ENCODE measurements at regions not wholly inside any gene's neighbourhood (a gene's known extent, or its start where the extent isn't known, plus 50 kb on each side); places are given as distances from the start of the nearest gene placed in this dataset.

- no peak overlapping the region for H3K4me3 ChIP-seq (replicated peaks; ENCODE audit: low read depth, low read length)
- no peak for TF ChIP-seq CTCF (IDR thresholded peaks at IDR 0.05; ENCODE audit: low read depth, low read length, missing control alignments)
- no peak for DNase-seq (ENCODE audit: extremely low read depth, low read depth)
These were observed 1022.1 kb downstream of the CDH18 start for GRCh38 chr5:18965893-18966292.

- no peak for TF ChIP-seq CTCF (IDR thresholded peaks at IDR 0.05; ENCODE audit: low read depth, low read length, missing control alignments)
- DNase-seq (ENCODE audit: extremely low read depth, low read depth), result no peak
- no peak overlapping the region for H3K4me3 ChIP-seq (replicated peaks; ENCODE audit: low read depth, low read length)
These were observed 1020.4 kb downstream of the CDH18 start for GRCh38 chr5:18967637-18968036.

GRCh38 chr5:18968966-18969365, 1019.0 kb downstream of the CDH18 start:
- no peak for TF ChIP-seq CTCF (IDR thresholded peaks at IDR 0.05; ENCODE audit: low read depth, low read length, missing control alignments)
- DNase-seq (ENCODE audit: extremely low read depth, low read depth), result no peak

GRCh38 chr5:18970000-18970399, 1018.0 kb downstream of the CDH18 start:
- no peak for TF ChIP-seq CTCF (IDR thresholded peaks at IDR 0.05; ENCODE audit: low read depth, low read length, missing control alignments)
- no peak overlapping the region for H3K4me3 ChIP-seq (replicated peaks; ENCODE audit: low read depth, low read length)
- no peak for DNase-seq (ENCODE audit: extremely low read depth, low read depth)

More at GRCh38 chr5:18968966-18969365, 1019.0 kb downstream of the CDH18 start:
- H3K4me3 ChIP-seq (replicated peaks; ENCODE audit: low read depth, low read length), result no peak overlapping the region

- no peak overlapping the region for H3K4me3 ChIP-seq (replicated peaks; ENCODE audit: low read depth, low read length)
- no peak for TF ChIP-seq CTCF (IDR thresholded peaks at IDR 0.05; ENCODE audit: low read depth, low read length, missing control alignments)
- no peak for DNase-seq (ENCODE audit: extremely low read depth, low read depth)
These were observed 1015.8 kb downstream of the CDH18 start for GRCh38 chr5:18972177-18972576.

- TF ChIP-seq CTCF (IDR thresholded peaks at IDR 0.05; ENCODE audit: low read depth, low read length, missing control alignments), result no peak
- no peak for DNase-seq (ENCODE audit: extremely low read depth, low read depth)
These were observed 1012.4 kb downstream of the CDH18 start for GRCh38 chr5:18975624-18976023.

GRCh38 chr5:18977880-18978279, 1010.1 kb downstream of the CDH18 start:
- DNase-seq (ENCODE audit: extremely low read depth, low read depth), result no peak
- no peak for TF ChIP-seq CTCF (IDR thresholded peaks at IDR 0.05; ENCODE audit: low read depth, low read length, missing control alignments)
- H3K4me3 ChIP-seq (replicated peaks; ENCODE audit: low read depth, low read length), result no peak overlapping the region

More at GRCh38 chr5:18975624-18976023, 1012.4 kb downstream of the CDH18 start:
- H3K4me3 ChIP-seq (replicated peaks; ENCODE audit: low read depth, low read length), result no peak overlapping the region

Data from HFF-Myc (cell line).